GM23248 (cell line): ENCODE measurements at regions not wholly inside any gene's neighbourhood (a gene's known extent, or its start where the extent isn't known, plus 50 kb on each side); places are given as distances from the start of the nearest gene placed in this dataset.

ENCODE experiments used
- EZH2 ChIP-seq: fragments of 200-600 bp; sonication (generic); IDR thresholded peaks from 2 replicates; pipeline ENCODE4 v1.6.1; 2018; ENCODE audit warnings: antibody characterized with exemption, mild to moderate bottlenecking; ENCODE audit not compliant: insufficient read depth, poor library complexity, severe bottlenecking
- EZH2phosphoT487 ChIP-seq: fragments of 200-600 bp; sonication (generic); IDR thresholded peaks from 2 replicates; pipeline ENCODE4 v1.6.1; 2018; ENCODE audit warnings: antibody characterized with exemption, moderate library complexity, mild to moderate bottlenecking, low read depth; ENCODE audit not compliant: insufficient read depth

DNA sequence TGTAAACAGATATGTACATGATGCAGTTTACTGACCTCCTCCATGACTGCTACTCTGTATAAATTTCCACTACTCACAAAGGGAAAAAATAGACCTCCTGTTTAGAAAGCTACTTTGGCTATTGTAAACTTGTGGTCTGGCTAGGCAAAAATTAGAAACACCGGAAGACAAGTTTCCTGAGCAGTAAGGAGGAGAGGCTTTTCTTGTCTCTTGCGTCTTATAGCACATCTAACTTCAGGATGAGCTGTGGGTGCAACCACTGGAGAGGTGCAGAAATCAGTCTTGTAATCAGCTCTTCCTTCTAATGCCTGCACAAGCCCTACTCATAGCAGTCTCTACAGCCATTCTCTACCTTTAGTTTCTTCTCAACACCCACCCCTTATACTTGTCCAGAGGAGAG, 296.5 kb upstream of the SLC35B3 start:
- TF ChIP-seq EZH2 = no peak
- no peak for TF ChIP-seq EZH2phosphoT487
